CD4-positive, alpha-beta T cell (primary cell): ENCODE measurements at regions not wholly inside any gene's neighbourhood (a gene's known extent, or its start where the extent isn't known, plus 50 kb on each side); places are given as distances from the start of the nearest gene placed in this dataset.

Experiments used
- ATAC-seq: fragments of 200-7000 bp; cut with Tn5 transposase; one replicate; pipeline ENCODE4 v1.10.0; 2022; ENCODE audit warnings: mild to moderate bottlenecking; ENCODE audit not compliant: poor library complexity
- CTCF ChIA-PET: fragments of 350-600 bp; sonication (Branson Sonifier 250); formaldehyde crosslinking; loops from one replicate; lab custom pipeline; 2021; ENCODE audit warnings: antibody characterized with exemption, inconsistent platforms; lab: Charles Lee
- POLR2A ChIA-PET: fragments of 350-600 bp; sonication (Branson Sonifier 250); formaldehyde crosslinking; loops from one replicate; lab custom pipeline; 2021; ENCODE audit warnings: antibody characterized with exemption, inconsistent platforms; lab: Charles Lee
- DNase-seq, 14 experiments: peaks; one replicate each; pipeline ENCODE4 v3.0.0-alpha.2; 2013 to 2020; ENCODE audit warnings: mixed read lengths in 2 of 14
- H3K27ac ChIP-seq, 2 donors: one replicate each; pipeline versions ENCODE4 v1.5.1 to v1.7.0; 2013; ENCODE audit warnings: low read length in 2 of 2, low read depth in 1 of 2, mild to moderate bottlenecking in 1 of 2
- H3K27me3 ChIP-seq, 2 experiments: 1 replicate in 1 of 2; 2 replicates in 1 of 2; pipeline versions ENCODE4 v1.6.1 to v1.7.0; 2013; ENCODE audit warnings: low read length in 2 of 2, control low read depth in 1 of 2, mild to moderate bottlenecking in 1 of 2, moderate library complexity in 1 of 2; ENCODE audit not compliant: insufficient read depth in 2 of 2, control insufficient read depth in 1 of 2
- H3K36me3 ChIP-seq: one replicate; pipeline ENCODE4 v1.6.1; 2013; ENCODE audit warnings: low read length, control low read depth; ENCODE audit not compliant: insufficient read depth
- H3K4me1 ChIP-seq: one replicate; pipeline ENCODE4 v1.6.1; 2013; ENCODE audit warnings: low read length, control low read depth; ENCODE audit not compliant: insufficient read depth
- H3K4me3 ChIP-seq: one replicate; pipeline ENCODE4 v1.5.1; 2013; ENCODE audit warnings: mild to moderate bottlenecking, low read length, moderate library complexity
- H3K9me3 ChIP-seq, 2 experiments: 1 replicate in 1 of 2; 2 replicates in 1 of 2; pipeline versions ENCODE4 v1.6.1 to v1.7.0; 2013; ENCODE audit warnings: low read length in 2 of 2, mild to moderate bottlenecking in 2 of 2, control low read depth in 1 of 2, moderate library complexity in 1 of 2; ENCODE audit not compliant: control insufficient read depth in 1 of 2, insufficient read depth in 1 of 2
- H3K27ac Mint-ChIP-seq: one replicate; pipeline ENCODE4 v1.8.0; 2020; ENCODE audit warnings: mixed read lengths
- H3K27me3 Mint-ChIP-seq: one replicate; pipeline ENCODE4 v1.8.0; 2021; ENCODE audit warnings: mixed read lengths
- H3K36me3 Mint-ChIP-seq: one replicate; pipeline ENCODE4 v1.8.0; 2021; ENCODE audit warnings: low read depth, mixed read lengths
- H3K4me1 Mint-ChIP-seq: one replicate; pipeline ENCODE4 v1.8.0; 2021; ENCODE audit warnings: low read depth, mixed read lengths
- H3K4me3 Mint-ChIP-seq: one replicate; pipeline ENCODE4 v1.8.0; 2020; ENCODE audit warnings: mild to moderate bottlenecking, mixed read lengths
- H3K9me3 Mint-ChIP-seq: one replicate; pipeline ENCODE4 v1.8.0; 2020; ENCODE audit warnings: mixed read lengths
- CTCF ChIP-seq: fragments of 200-600 bp; IDR thresholded peaks from one replicate; pipeline ENCODE4 v1.8.0; 2022; ENCODE audit warnings: antibody characterized with exemption, mild to moderate bottlenecking
- intact Hi-C, 2 experiments: fragments of 100-400 bp; cut with DNase I in 1 of 2; cut with micrococcal nuclease in 1 of 2; formaldehyde crosslinking; loops; one replicate each; pipeline versions ENCODE4 v1.15.1 to v1.9.0; 2023 to 2025; cut with DNase I, micrococcal nuclease

- H3K4me3 Mint-ChIP-seq, result no peak overlapping the region
- no peaks in the 10 kb centered on the region for H3K36me3 Mint-ChIP-seq
- ChIA-PET POLR2A (no interaction called here), CTCF (no interaction called here)
- H3K9me3 Mint-ChIP-seq, result peaks cover 5% of the 10 kb centered on the region
- no peak overlapping the region for H3K27ac ChIP-seq
- no peaks in the 10 kb centered on the region for H3K27me3 Mint-ChIP-seq
- no peaks in the 10 kb centered on the region for H3K4me1 Mint-ChIP-seq
- no peak for DNase-seq
- H3K27me3 ChIP-seq, result no peaks in the 10 kb centered on the region
- no peaks in the 10 kb centered on the region for H3K36me3 ChIP-seq
- no peak for ATAC-seq
- no peak for TF ChIP-seq CTCF
- H3K27ac Mint-ChIP-seq, result no peak overlapping the region
- intact Hi-C loops, result no loop called here
- H3K4me1 ChIP-seq, result no peaks in the 10 kb centered on the region
- H3K9me3 ChIP-seq, result no peaks in the 10 kb centered on the region
- H3K4me3 ChIP-seq, result no peak overlapping the region
Measured at GRCh38 chr9:102844716-102845115, 150.4 kb upstream of the CYLC2 start.

- H3K27ac Mint-ChIP-seq, result no peak overlapping the region
- ChIA-PET POLR2A (no interaction called here), CTCF (no interaction called here)
- Histone ChIP-seq H3K4me3 (no peak overlapping the region), H3K27ac (no peak overlapping the region), H3K4me1 (no peaks in the 10 kb centered on the region), H3K9me3 (no peaks in the 10 kb centered on the region), H3K27me3 (no peaks in the 10 kb centered on the region), H3K36me3 (no peaks in the 10 kb centered on the region)
- H3K4me1 Mint-ChIP-seq, result no peaks in the 10 kb centered on the region
- no peak for ATAC-seq
- no peak overlapping the region for H3K4me3 Mint-ChIP-seq
- H3K9me3 Mint-ChIP-seq, result peaks cover 5% of the 10 kb centered on the region
- H3K27me3 Mint-ChIP-seq, result no peaks in the 10 kb centered on the region
- TF ChIP-seq CTCF, result no peak
- intact Hi-C loops, result no loop called here
- DNase-seq, result no peak
- no peaks in the 10 kb centered on the region for H3K36me3 Mint-ChIP-seq
Measured at GRCh38 chr9:102842423-102842822, 152.7 kb upstream of the CYLC2 start.

GRCh38 chr9:102841376-102841775 lies 153.8 kb upstream of the CYLC2 start:
- Mint-ChIP-seq H3K4me3 (no peak overlapping the region), H3K27ac (no peak overlapping the region), H3K36me3 (no peaks in the 10 kb centered on the region), H3K9me3 (peaks cover 5% of the 10 kb centered on the region), H3K4me1 (no peaks in the 10 kb centered on the region), H3K27me3 (no peaks in the 10 kb centered on the region)
- no peak for ATAC-seq
- H3K27me3 ChIP-seq, result no peaks in the 10 kb centered on the region
- CTCF ChIA-PET, result no interaction called here
- H3K4me1 ChIP-seq, result no peaks in the 10 kb centered on the region
- H3K4me3 ChIP-seq, result no peak overlapping the region
- no peak overlapping the region for H3K27ac ChIP-seq
- no peaks in the 10 kb centered on the region for H3K36me3 ChIP-seq
- no peaks in the 10 kb centered on the region for H3K9me3 ChIP-seq
- no peak for DNase-seq
- intact Hi-C loops, result no loop called here
- TF ChIP-seq CTCF, result no peak
- POLR2A ChIA-PET, result no interaction called here
